ENCODE measurements at regions not wholly inside any gene's neighbourhood (a gene's known extent, or its start where the extent isn't known, plus 50 kb on each side); places are given as distances from the start of the nearest gene placed in this dataset.
"Not testable (repeated sequence)": the region's sequence is repeated elsewhere in the genome, so short reads cannot be mapped to it uniquely, and the experiment has no call there.

GRCh38 chr2:118582058-118582457 is 265.4 kb downstream of the EN1 start:
- in situ Hi-C loops (cut with HindIII; ENCODE audit: low pct_ligation_motif_present, low sequenced_read_pairs): no loop called here
- no peak overlapping the region for H3K4me3 ChIP-seq (ENCODE audit: low read depth, low read length)
- H3K27ac ChIP-seq: no peak overlapping the region
- H3K27me3 ChIP-seq (replicated peaks): no peaks in the 10 kb centered on the region
- no peak for TF ChIP-seq CTCF (IDR thresholded peaks at IDR 0.05; ENCODE audit: low read depth, low read length, missing control alignments)
- H3K36me3 ChIP-seq (replicated peaks): no peaks in the 10 kb centered on the region
- no peak for DNase-seq

- in situ Hi-C loops (cut with HindIII; ENCODE audit: low pct_ligation_motif_present, low sequenced_read_pairs): no loop called here
- H3K4me3 ChIP-seq (ENCODE audit: low read depth, low read length): no peak overlapping the region
- H3K27ac ChIP-seq: no peak overlapping the region
- peak; percentile 2 for DNase-seq
- H3K36me3 ChIP-seq (replicated peaks): no peaks in the 10 kb centered on the region
- no peak for TF ChIP-seq CTCF (IDR thresholded peaks at IDR 0.05; ENCODE audit: low read depth, low read length, missing control alignments)
- H3K27me3 ChIP-seq (replicated peaks): no peaks in the 10 kb centered on the region
These were observed 266.8 kb downstream of the EN1 start for GRCh38 chr2:118580651-118581050.

- no peak for DNase-seq
- H3K27me3 ChIP-seq (replicated peaks): no peaks in the 10 kb centered on the region
- in situ Hi-C loops (cut with HindIII; ENCODE audit: low pct_ligation_motif_present, low sequenced_read_pairs): no loop called here
- H3K36me3 ChIP-seq (replicated peaks): no peaks in the 10 kb centered on the region
- no peak overlapping the region for H3K4me3 ChIP-seq (ENCODE audit: low read depth, low read length)
- no peak for TF ChIP-seq CTCF (IDR thresholded peaks at IDR 0.05; ENCODE audit: low read depth, low read length, missing control alignments)
- H3K27ac ChIP-seq: no peak overlapping the region
These were observed 267.3 kb downstream of the EN1 start for GRCh38 chr2:118580107-118580506.

GRCh38 chr2:118577202-118577601 is 270.2 kb downstream of the EN1 start:
- in situ Hi-C loops (cut with HindIII; ENCODE audit: low pct_ligation_motif_present, low sequenced_read_pairs): no loop called here
- Histone ChIP-seq H3K36me3 (replicated peaks) (no peaks in the 10 kb centered on the region), H3K27ac (no peak overlapping the region), H3K4me3 (ENCODE audit: low read depth, low read length) (no peak overlapping the region), H3K27me3 (replicated peaks) (no peaks in the 10 kb centered on the region)
- no peak for DNase-seq
- TF ChIP-seq CTCF (IDR thresholded peaks at IDR 0.05; ENCODE audit: low read depth, low read length, missing control alignments): no peak

GRCh38 chr2:118576109-118576855 is 271.2 kb downstream of the EN1 start:
- no peak overlapping the region for H3K27ac ChIP-seq
- H3K36me3 ChIP-seq (replicated peaks): no peaks in the 10 kb centered on the region
- TF ChIP-seq CTCF (IDR thresholded peaks at IDR 0.05; ENCODE audit: low read depth, low read length, missing control alignments): no peak
- in situ Hi-C loops (cut with HindIII; ENCODE audit: low pct_ligation_motif_present, low sequenced_read_pairs): no loop called here
- no peak overlapping the region for H3K4me3 ChIP-seq (ENCODE audit: low read depth, low read length)
- peak; percentile 11 for DNase-seq
- H3K27me3 ChIP-seq (replicated peaks): no peaks in the 10 kb centered on the region

- DNase-seq; H3K4me3 ChIP-seq (ENCODE audit: low read depth, low read length); in situ Hi-C loops (cut with HindIII; ENCODE audit: low pct_ligation_motif_present, low sequenced_read_pairs); H3K36me3 ChIP-seq (replicated peaks); H3K27me3 ChIP-seq (replicated peaks); H3K27ac ChIP-seq: not testable (repeated sequence)
These were observed 275.1 kb downstream of the EN1 start for GRCh38 chr2:118572380-118572779.
